Glomerular visceral epithelial cell (primary cell): ENCODE measurements at regions not wholly inside any gene's neighbourhood (a gene's known extent, or its start where the extent isn't known, plus 50 kb on each side); places are given as distances from the start of the nearest gene placed in this dataset.

Source experiments
- DNase-seq: peaks from one replicate; pipeline ENCODE4 v3.0.0-alpha.2; 2016; ENCODE audit errors: extremely low spot score

DNA sequence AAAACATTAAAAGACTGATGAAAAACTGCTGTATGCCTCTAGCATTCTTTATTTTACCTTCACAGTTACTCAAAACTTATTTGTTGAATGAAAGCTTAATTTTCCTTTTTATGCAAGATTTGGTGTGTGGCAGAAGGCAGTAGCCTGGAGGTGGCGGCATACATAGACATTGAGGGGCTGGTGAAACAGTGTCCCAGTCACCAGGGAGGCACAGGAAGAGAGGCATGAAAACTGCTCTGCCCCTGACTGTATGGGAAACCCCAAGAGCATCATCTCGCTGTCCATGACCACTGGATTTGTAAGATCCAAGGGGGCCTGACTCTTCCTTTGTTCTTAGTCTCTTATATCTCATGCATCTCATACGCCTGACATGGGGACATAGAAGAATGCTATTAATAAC is 493.7 kb upstream of the GOLIM4 start:
- DNase-seq = no peak

DNA sequence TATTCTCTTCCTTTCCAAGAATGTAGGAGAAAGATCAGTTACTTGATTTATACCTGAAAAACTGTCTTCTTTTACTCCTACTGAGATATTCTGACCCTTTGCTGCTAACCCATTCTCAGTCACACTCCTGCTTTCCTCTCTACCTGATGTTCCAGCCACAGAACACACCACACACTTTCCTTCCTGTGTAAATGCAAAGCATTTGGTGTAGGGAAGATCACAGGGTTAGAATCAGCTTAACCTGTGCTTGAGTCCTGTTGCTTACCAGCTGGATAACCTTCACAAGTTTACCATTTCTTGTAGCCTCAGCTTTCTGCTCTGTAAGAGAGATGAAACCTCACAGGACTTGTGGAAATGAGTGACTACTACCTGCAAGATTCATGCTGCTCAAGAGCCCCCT is 489.8 kb upstream of the GOLIM4 start:
- no peak for DNase-seq

DNA sequence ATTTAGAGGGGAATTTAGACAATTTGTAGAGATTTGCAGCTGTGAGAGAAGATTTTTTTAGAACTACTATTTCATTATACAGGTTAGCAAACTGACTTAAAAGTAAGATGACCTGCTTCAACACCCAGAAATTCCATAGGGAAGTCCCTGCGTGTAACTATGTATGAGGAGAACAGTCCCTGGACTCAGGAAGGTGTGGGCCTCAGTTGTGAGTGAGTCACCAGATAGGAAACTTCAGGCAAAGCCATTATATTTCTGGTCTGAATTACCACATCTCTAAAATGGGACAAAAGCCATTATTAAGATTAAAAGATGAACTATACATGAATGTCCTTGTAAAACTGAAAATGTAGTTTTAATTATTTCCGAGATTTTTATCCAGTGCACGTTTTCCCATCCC is 488.3 kb upstream of the GOLIM4 start:
- DNase-seq = no peak

DNA sequence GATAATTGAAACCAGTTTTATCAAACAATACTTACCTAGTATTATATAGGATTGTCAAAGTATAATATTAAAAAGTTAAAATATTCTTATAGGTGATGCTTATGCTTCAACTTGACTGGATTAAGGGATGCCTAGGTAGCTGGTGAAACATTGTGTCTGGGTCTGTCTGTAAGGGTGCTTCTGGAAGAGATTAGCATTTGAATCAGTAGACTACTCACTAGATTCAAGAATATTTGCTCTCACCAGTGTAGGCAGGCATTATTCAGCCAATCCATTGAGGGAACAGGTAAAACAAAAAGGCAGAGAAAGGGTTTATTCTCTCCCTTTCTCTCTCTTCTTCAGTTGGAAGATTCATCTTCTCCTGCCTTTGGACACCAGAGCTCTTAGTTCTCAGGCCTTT is 486.8 kb upstream of the GOLIM4 start:
- DNase-seq = no peak

DNA sequence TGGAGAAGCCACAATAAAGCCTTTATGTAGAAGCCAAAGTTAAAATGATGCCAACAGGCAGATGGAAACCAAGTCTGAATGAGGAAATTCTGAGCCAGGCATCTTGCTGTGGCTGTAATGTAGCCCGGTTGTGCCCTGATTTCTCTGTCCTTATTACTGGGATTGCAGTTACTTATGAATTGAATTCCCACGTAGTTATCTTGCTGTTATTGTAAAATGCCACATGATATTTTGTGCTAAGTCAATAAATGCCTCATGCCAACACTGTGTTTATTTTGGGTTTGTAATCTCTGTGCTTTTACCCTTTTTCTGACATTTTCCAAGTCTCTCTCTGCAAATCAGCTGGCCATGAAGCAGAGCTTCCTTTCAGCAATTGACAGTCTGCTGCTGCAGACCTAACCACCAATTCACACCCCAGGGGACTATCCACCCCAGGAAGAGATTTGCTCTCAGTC is 486.1 kb upstream of the GOLIM4 start:
- DNase-seq = no peak

DNA sequence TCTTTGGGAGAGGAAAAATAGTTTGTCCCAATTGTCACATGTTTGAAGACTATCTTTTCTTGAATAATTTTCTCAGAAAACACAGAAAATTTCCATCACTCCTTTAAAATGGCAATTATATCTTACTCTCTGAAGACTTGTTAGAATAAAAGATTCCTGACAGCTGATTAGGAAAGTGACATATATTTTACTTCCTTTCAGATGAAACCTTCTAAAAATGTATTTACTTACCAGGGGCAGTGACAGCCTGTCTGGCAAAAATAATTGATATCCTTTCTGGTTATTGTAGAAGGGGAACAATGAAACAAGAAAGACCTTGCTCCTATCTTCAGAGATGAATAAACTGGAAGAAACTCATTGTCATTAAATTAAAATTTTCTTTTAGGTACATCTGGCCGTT is 483.3 kb upstream of the GOLIM4 start:
- DNase-seq = no peak

DNA sequence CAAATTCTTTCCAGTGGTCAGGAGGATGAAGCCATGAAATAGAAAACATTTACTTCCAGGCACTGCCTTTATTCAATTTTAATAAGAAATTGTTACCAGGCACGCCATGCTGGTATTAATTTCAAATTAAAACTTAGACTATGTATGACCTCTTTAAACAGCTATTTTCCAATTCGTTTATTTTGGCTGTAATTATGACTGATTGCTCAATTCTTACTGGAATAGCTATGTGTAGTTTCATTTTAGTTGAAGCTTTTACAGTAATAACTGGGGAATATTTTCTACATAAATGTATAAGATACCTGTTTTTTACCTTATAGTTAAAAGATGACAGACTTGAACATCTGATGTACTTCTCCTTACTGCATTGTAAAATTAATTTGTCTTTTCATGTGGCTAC is 480.0 kb upstream of the GOLIM4 start:
- DNase-seq = no peak

DNA sequence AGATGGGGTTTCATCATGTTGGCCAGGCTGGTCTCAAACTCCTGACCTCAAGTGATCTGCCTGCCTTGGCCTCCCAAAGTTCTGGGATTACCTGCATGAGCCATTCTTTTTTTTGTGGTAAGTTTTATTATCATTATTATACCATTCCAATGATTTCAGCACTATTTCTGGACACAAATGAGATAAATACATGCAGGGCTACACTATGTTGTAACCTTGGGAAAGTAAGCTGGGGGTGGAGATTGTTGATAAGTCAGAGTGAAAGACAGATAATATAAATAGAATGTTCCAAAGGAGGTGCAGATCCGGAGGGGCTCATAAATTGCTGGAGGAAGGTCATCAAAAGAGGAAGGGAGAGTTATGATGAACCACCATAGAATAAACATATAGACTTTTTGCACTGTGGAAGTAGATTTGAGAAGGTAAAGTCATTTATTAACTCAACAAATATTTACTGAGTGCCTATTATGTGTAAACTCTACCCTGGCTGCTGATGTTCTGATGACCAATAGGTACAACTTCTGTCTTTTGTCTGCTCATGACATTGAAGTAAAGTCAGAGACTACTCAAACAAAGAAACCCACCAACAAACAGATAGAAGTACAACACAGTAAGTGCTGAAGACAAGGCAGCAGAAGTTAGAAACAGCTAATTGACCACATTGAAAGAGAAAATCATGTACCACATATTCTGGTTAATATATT is 478.9 kb upstream of the GOLIM4 start:
- DNase-seq = no peak

DNA sequence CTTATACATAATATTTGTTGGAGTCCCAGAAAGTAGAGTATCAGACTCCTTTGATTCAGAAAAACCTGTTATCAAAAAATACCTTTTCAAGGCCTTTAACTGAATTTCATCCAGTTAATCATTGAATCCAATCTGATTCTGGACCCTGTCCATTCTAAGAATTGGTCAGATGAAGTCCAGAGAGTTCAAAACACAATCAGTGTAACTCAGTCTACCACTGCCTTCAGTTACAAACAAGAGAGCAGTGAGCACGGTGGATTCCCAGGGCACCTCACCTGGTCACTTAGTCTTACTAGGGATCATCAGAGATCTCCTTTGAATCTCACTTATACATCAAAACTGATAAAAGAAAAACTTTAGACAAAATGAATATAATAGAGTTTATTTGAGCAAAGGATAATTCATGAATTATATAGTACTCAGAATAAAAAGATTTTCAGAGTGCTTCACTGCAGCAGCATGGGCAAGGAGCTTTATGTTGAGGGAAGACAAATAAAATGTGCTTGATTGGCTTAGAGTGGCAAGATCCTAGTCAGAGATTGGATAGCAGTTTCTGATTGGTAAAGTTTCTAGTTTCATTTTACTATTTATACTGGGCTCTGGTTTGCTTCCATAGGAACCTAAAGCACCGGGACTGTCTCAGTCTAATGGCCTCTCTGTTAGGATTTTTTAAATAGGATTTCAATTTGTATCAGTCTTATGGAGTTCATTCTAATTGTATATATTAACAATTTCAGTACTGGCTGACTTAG is 474.9 kb upstream of the GOLIM4 start:
- DNase-seq = no peak

DNA sequence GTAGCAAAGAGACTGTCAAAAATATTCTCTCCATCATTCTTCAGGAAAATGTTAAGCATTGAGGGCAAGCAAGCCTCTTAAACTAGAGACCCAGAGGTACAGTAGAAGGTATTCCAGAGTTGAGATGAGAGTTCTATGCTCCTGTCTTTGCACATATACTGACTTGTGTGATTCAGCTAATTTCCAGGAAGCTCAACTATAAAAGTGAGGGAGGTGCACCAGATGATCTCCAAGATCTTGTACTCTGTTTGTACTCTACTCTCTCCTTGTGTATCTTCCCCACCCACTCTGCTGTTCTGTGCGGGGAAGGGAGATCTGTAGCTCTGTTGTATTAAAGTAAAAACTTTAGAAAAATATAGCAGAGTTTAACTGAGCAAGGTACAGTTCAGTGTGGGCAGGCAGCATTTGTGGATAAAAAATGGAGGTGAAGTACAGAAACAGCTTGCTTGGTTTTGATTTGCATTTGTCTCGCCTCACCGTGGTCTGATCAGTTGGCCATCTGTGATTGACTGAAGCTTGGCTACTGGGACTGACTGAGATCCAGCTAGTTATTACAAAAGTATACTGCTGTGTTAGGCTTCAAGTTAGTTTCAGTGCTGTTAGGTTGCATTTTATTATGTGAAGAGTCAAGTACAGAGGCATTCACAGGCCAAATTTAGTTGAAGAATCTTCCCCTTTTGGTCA is 463.1 kb upstream of the GOLIM4 start:
- DNase-seq = no peak

DNA sequence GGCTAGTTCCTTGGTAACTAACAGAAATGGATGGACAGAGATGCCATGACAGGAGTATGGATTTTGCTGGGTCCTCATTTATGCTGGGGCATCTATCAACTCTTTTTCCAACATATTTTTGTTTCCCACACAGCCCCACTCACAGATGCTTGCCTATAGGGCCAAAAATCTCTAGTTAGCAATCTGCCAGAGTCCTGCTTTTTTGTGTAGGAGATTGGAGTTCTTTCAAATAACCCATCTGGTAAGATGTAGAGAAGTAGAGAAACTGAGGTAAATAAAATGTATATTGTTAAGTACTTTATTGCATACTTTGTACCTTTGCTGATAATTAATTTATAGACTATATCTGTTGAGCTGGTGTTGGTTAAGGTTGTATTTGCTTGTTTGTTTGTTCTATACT is 456.5 kb upstream of the GOLIM4 start:
- no peak for DNase-seq

DNA sequence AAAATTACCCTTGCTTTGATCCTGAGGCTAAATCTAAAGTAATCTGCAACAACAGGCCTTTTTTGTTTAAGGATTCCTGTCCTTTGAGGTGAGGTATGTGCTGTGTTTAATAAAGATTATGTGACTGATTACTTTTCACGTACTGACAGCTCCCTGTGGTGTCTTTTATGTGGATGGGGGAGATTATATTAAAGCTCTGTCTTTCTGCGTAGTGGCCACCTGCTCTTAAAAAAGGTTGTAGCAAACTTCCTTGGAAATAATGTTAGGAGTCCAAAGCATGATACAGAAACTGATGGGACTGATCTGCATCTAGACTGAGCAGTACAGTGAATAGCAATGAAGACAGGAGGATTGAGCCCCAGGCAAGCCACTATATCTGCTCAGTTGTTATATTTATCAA is 453.0 kb upstream of the GOLIM4 start:
- DNase-seq = no peak

DNA sequence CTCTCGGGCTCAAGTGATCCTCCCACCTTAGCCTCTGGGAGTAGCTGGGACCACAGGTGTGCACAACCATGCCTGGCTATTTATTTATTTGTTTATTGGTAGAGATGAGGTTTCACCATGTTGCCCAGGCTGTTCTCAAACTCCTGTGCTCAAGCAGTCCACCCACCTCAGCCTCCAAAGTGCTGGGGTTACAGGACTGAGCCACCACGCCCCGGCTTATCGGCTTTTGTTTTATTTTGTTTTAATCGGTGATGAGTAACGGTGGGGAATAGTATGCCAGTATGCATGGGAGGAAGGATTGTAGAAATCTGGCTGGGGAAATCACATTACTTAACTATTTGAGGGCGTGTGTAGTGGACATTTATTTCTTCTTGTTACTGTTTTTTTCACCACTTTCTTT is 451.0 kb upstream of the GOLIM4 start:
- no peak for DNase-seq

DNA sequence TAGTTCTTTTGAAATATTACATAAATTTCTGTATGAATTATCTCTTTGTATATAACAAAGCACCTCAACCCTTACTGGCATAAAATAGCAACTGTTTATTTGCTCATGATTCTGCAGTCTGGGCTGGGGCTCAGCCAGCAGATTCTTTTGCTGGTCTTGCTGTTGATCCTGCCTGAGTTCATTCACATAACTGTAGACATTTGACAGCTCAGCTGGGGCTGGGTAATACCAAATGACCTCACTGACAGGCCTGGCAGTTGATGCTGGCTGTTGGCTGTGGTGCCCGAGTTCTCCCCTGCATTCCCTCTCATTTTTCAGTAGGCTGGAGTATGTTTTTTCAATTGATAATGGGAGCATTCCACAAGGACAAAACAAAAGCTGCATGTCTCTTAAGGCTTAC is 449.9 kb upstream of the GOLIM4 start:
- DNase-seq = no peak

DNA sequence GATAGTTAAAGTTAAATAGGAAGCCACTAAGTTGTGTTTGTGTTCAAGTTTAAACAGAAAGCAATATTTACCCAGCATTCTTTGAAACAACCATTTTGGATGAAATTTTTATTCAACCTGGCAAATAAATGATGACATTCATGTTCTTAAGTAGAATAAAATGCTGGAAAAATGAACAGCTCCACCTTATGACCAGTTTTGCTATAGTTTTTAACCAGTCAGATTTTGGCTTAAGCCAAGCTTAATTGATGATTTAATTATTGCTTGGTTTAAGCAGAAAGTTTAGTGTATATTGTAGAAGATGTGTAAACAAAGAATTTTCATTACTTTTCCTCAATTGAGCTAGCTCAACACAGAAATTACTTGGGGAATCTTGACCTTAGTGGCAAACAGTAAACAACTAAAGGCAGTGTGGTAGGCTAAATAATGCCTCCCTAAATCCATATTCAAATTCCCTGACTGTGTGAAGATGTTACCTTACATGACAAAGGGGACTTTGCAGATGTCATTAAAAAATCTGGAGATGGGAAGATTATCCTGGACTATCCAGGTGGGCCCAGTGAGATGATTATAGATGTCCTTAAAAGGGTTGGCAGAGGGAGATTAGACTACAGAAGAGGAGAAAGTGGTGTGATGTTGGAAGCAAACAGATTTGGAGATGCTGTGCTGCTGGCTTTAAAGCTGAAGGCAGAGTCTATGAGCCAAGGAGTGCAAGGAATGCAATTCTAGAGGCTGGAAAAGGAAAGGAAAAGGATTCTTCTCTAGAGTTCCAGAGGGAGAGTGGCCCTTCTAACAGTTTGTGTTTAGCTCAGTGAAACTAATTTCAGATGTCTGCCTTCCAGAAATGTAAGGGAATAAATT is 448.6 kb upstream of the GOLIM4 start:
- DNase-seq = no peak

DNA sequence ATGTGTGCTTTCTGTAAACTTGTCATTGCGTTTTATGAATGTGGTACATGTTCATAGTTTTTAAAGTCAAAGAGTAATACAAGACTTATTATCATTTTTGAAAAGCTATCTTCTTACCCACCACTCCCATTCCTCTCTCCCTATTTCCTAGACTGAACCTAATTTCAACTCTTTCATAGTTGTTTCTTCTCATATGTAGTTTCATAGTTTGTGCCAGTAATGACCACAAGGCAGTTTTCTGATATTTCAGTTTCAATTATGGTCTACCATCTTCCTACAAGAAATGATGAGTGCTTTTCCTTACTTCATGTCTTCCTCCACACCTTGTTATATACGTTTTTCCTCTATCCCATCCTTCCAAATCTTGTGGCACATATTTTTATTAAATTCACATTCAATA is 445.0 kb upstream of the GOLIM4 start:
- DNase-seq = no peak

DNA sequence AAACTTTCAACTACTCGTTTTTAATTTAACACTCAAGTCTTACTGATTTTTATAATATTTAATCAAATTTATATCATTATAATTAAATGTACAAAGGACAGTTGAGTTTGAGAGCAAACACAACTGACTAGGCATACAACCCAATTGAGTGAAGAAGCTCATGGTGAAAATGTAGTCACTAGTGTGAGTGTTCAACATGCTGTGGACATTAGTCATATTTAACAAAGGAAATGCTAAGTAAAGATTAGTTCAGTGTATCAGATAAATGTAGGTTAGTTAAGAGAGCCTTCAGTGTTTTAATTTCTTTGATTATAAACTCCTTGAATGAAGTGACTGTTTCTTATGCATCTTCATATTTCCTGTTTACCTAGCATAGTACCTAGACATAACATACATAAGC is 444.2 kb upstream of the GOLIM4 start:
- no peak for DNase-seq

DNA sequence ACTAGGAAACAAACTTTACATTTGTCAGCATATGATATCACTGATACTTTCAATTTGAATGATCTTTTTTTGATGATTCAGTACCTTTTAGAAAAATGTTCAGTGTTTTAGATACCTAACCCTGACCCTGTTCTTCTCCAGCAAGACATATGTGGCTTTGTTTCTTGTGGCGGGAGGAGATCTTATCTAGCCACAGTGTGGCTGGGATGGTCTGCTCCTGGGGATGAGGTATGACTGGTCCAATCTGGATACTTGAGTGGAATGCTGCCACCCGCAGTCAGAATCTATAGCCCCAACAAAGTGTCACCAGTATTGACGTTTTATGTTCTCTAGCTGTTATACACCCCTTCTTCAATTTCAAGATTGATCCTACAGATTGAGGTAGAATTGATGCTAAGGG is 439.0 kb upstream of the GOLIM4 start:
- DNase-seq = no peak

DNA sequence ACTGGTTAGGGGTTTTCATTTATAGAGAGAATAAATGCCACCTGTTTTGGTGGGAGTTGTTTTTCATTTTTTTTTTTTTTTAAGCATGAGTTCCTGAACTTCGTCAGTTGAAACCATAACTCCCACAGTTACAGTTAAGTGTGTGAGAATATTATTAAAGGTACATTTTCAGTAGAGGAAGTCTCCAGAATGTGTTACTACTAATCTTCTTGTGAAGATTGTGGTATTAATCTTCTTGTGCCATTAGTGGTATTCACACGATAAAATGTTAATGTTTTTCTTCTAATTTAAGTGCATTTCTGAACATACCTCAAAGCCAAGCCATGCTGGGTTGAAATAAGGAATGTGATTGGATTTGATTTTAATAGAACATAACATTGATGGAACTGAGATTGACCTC is 437.9 kb upstream of the GOLIM4 start:
- no peak for DNase-seq

DNA sequence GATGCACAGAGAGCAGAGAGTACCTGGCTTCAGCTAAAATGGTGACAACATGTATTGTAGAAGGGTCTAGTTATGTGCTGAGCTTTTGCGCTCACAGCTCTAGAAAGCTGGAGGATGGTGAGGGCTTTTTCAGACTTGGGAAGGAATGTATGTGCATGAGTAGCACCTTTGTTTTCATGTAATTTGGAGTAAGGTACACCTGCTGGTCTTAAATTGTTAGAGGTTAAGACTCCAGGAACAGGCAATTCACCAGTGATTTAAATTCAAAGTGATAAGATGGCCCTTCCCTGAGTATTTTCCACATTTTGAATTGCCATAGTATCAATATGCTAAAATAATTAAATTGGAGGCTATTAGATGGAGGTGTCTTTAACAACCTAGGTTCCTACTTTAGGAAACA is 436.4 kb upstream of the GOLIM4 start:
- no peak for DNase-seq

DNA sequence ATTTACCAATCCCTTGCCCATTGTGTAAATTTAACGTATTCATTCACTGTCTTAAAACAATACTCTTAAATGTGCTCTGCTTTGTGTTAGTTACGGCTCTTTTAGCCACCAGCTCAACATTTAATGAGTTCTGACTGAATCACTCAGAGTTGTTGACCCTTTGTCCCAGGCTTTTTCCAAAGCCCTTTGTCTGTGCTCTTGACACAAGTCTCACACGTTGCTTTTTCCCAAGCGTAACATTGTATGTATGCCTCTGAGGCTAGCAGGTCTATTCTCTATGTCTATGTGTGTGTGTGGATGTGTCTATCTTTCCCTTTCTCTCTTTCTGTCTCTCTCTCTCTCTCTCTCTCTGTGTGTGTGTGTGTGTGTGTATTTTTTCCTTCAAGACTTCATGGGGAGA is 435.4 kb upstream of the GOLIM4 start:
- no peak for DNase-seq

DNA sequence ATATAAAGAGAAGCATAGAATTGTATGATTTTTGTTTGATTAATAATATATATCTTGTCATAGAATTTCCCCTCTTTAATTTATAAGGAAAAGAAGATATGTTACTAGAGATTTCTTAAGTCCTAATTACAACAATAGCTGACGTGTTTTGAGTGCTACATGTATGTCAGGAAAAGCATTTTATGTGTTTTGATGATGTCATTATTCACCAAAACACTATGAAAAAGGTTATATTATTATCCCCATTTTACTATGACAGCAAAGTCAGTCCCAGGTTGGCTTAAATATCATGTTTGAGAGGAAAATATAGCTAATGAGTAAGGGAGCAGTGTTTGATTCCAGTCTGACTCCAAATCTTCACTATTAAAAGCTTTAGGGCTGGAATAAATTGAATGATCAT is 428.4 kb upstream of the GOLIM4 start:
- DNase-seq = no peak
